Fibroblast of mammary gland (primary cell): ENCODE measurements at regions not wholly inside any gene's neighbourhood (a gene's known extent, or its start where the extent isn't known, plus 50 kb on each side); places are given as distances from the start of the nearest gene placed in this dataset.

Experiments
- DNase-seq: peaks from one replicate; pipeline ENCODE4 v3.0.0-alpha.2; 2010; ENCODE audit warnings: low read depth
- H3K4me3 ChIP-seq: 2 replicates; pipeline ENCODE4 v1.5.1; 2011; ENCODE audit warnings: low read depth, mild to moderate bottlenecking, low read length, moderate library complexity; ENCODE audit not compliant: control insufficient read depth
- CTCF ChIP-seq: conservative IDR thresholded peaks from 2 replicates; pipeline ENCODE4 v1.5.1; 2011; ENCODE audit warnings: low read depth, low read length, inconsistent platforms; ENCODE audit not compliant: control insufficient read depth, insufficient read depth

- TF ChIP-seq CTCF = no peak
- H3K4me3 ChIP-seq = no peak overlapping the region
- no peak for DNase-seq
Observed at GRCh38 chr12:91973813-91974212, 171.8 kb downstream of the BTG1 start.

- no peak overlapping the region for H3K4me3 ChIP-seq
- TF ChIP-seq CTCF = no peak
- no peak for DNase-seq
Observed at GRCh38 chr12:91972896-91973295, 172.8 kb downstream of the BTG1 start.

- TF ChIP-seq CTCF = no peak
- DNase-seq = no peak
- no peak overlapping the region for H3K4me3 ChIP-seq
Observed at GRCh38 chr12:91968777-91969171, 176.9 kb downstream of the BTG1 start.

GRCh38 chr12:91968076-91968776 is 177.4 kb downstream of the BTG1 start:
- H3K4me3 ChIP-seq = no peak overlapping the region
- no peak for DNase-seq
- TF ChIP-seq CTCF = no peak

- DNase-seq = no peak
- TF ChIP-seq CTCF = no peak
- no peak overlapping the region for H3K4me3 ChIP-seq
Observed at GRCh38 chr12:91967590-91967989, 178.1 kb downstream of the BTG1 start.

GRCh38 chr12:91965781-91966180 is 179.9 kb downstream of the BTG1 start:
- H3K4me3 ChIP-seq = no peak overlapping the region
- no peak for DNase-seq
- no peak for TF ChIP-seq CTCF

- no peak for TF ChIP-seq CTCF
- peak; percentile 16 for DNase-seq
Observed at GRCh38 chr12:91964501-91964900, 181.1 kb downstream of the BTG1 start.

More at GRCh38 chr12:91964501-91964900, 181.1 kb downstream of the BTG1 start:
- H3K4me3 ChIP-seq = no peak overlapping the region
